Endothelial cell of umbilical vein (primary cell): ENCODE measurements at regions not wholly inside any gene's neighbourhood (a gene's known extent, or its start where the extent isn't known, plus 50 kb on each side); places are given as distances from the start of the nearest gene placed in this dataset.

Experiments used
- CTCF ChIP-seq, 2 donors: IDR thresholded peaks; 1 replicate in 1 of 2; 2 replicates in 1 of 2; pipeline ENCODE4 v1.5.1; 2011; ENCODE audit warnings: low read length in 2 of 2, mild to moderate bottlenecking in 2 of 2, moderate library complexity in 2 of 2, control low read depth in 1 of 2, inconsistent platforms in 1 of 2, low read depth in 1 of 2; ENCODE audit not compliant: insufficient read depth in 1 of 2; ENCODE audit errors: extremely low read depth in 1 of 2
- EZH2 ChIP-seq: IDR thresholded peaks from 2 replicates; pipeline ENCODE4 v1.6.1; 2012; ENCODE audit warnings: borderline replicate concordance, low read depth, mild to moderate bottlenecking, moderate library complexity, low read length, inconsistent platforms; ENCODE audit not compliant: severe bottlenecking

GRCh38 chr15:47409038-47409437, 308.3 kb upstream of the SEMA6D start:
- TF ChIP-seq CTCF (IDR thresholded peaks at IDR 0.05; ENCODE audit: extremely low read depth in 1 of 2, insufficient read depth in 1 of 2, low read depth in 1 of 2, low read length in 2 of 2) (no peak), EZH2 (no peak)
